Adrenal gland (tissue), 5 donors: ENCODE measurements at regions not wholly inside any gene's neighbourhood (a gene's known extent, or its start where the extent isn't known, plus 50 kb on each side); places are given as distances from the start of the nearest gene placed in this dataset.

Source experiments
- POLR2A ChIP-seq, 2 donors: fragments of 450-650 bp; IDR thresholded peaks; one replicate each; pipeline ENCODE4 v1.6.1; 2017; ENCODE audit warnings: antibody characterized with exemption in 2 of 2, mild to moderate bottlenecking in 2 of 2, moderate library complexity in 1 of 2
- TF ChIP-seq, protein P1 (sequence below), 6 experiments: fragments of 450-650 bp in 4 of 6; fragments of 200-600 bp in 2 of 6; sonication (generic) in 1 of 6; IDR thresholded peaks; 1 replicate in 5 of 6; 2 replicates in 1 of 6; pipeline versions ENCODE4 v1.5.1 to v1.8.0; 2016 to 2021; ENCODE audit warnings: antibody characterized with exemption in 6 of 6, mild to moderate bottlenecking in 2 of 6, moderate library complexity in 1 of 6
- donor health status: DM: no; HTN: no; CAD: no.

DNA sequence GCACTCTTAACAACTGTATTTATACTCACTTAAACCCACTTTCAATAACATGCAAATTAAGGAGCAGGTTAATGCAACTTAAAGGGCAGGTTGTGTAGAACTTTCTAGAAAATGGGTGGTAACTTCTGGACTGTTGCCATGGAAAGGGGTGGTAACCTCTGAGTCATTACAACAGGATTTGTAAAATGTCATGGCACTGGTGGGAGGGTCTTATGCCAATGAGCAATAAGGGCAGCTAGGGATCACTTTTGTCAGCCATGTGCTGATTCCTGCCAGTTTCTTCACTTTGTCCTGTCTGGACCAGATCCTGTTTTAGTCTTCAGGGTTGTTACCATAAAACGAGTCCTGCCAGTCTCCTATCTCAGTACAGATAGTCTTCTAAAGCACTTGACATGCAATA lies 560.5 kb upstream of the PTCHD4 start:
- TF ChIP-seq, protein P1, sequence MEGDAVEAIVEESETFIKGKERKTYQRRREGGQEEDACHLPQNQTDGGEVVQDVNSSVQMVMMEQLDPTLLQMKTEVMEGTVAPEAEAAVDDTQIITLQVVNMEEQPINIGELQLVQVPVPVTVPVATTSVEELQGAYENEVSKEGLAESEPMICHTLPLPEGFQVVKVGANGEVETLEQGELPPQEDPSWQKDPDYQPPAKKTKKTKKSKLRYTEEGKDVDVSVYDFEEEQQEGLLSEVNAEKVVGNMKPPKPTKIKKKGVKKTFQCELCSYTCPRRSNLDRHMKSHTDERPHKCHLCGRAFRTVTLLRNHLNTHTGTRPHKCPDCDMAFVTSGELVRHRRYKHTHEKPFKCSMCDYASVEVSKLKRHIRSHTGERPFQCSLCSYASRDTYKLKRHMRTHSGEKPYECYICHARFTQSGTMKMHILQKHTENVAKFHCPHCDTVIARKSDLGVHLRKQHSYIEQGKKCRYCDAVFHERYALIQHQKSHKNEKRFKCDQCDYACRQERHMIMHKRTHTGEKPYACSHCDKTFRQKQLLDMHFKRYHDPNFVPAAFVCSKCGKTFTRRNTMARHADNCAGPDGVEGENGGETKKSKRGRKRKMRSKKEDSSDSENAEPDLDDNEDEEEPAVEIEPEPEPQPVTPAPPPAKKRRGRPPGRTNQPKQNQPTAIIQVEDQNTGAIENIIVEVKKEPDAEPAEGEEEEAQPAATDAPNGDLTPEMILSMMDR (IDR thresholded peaks at IDR 0.05) = no peak
- TF ChIP-seq POLR2A (IDR thresholded peaks at IDR 0.05) = no peak
